GM18870 (cell line): ENCODE measurements at regions not wholly inside any gene's neighbourhood (a gene's known extent, or its start where the extent isn't known, plus 50 kb on each side); places are given as distances from the start of the nearest gene placed in this dataset.

Experiments used
- ATAC-seq: cut with Tn5 transposase; IDR thresholded peaks from one replicate; pipeline ENCODE4 v1.9.1; 2021; ENCODE audit warnings: moderate library complexity; ENCODE audit not compliant: unreplicated experiment

DNA sequence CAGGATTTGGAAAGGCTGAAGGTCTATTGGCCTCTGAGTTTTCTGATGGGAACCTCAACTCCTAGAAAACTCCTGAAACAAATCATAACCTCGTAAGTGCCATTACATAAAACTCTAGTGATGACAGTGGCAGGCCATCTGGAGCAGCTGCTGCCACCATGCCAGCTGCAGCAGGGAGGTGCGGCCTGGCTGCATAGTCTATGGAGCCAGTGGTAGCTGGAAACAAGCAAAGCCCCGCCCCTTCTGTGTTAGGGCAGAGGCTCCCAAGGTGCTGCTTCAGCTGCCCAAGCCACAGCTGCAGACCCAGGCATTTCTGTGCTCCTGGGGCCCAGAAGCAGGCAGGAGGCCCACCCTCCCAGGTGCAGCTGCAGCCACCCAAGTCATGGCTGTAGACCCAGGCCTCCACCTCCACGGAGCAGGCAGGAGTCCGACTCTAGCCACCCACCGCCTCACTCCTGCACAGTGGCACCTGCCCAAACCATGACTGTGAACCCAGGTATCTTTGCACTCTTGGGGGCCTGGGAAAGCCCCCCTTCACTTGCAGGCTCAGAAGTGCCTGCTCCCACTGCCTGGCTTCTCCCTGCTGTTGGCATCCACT is 254.1 kb upstream of the KCNJ16 start:
- ATAC-seq: no peak

DNA sequence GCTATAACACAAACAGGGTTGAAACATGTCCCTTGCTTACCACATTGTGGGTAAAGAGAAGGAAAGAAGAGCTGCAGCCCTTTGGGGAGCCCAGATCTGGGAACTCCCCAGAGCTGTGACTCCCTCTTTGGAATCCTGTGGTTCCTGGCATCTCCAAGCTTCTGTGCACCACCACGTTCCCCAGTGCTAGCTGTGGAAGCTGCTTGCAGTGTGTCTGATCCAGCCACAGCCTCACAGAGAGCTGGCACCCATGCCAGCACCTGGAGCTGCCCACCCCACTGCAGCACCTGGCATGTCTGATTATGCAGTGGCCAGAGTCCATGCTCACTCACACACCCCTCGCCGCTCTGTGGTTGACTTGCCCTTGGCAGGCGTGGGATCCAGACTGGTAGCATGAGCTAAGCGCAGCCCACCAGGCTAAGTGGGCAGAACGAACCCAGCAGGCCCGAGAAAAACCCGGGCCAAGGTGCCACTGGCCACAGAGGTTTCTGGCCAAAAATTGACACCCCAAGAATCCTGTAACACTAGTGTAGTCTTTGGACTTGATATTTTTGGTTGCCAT is 252.6 kb upstream of the KCNJ16 start:
- ATAC-seq: no peak

- ATAC-seq: no peak
Measured at GRCh38 chr17:69828087-69828486, 246.9 kb upstream of the KCNJ16 start.

GRCh38 chr17:69834494-69834893 is 240.5 kb upstream of the KCNJ16 start:
- no peak for ATAC-seq

- no peak for ATAC-seq
Measured at GRCh38 chr17:69851736-69852135, 223.3 kb upstream of the KCNJ16 start.

DNA sequence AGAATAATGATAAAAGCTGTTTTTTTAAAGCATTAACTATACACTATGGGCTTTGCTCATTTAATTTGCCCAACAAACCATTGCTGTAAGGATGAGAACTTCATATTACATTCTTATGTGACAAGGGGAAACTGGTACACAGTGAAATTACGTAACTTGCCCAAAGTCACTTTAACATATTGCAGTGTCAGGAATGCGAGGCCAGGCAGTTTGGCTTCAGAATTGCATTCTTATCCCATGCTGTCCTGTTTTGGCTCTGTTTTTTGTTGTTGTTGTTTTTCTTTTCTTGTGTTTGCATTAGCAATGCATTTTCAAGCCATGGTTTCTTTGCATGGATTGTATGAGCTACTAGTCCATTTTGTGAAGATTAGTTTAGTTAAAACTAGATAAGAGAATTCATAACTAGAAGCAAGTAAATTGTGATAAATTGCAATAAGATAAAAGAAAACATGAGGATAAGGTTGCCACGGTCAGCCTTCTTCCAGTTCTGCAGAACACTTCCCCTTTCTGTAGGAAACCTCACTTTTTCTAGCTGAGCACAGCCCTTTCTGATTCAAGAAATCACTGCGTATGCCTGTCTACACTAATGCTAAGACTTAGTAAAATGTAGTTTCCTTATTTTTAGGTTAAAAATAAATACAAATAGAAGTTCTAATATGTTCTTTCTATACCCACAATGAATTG is 221.3 kb upstream of the KCNJ16 start:
- no peak for ATAC-seq

DNA sequence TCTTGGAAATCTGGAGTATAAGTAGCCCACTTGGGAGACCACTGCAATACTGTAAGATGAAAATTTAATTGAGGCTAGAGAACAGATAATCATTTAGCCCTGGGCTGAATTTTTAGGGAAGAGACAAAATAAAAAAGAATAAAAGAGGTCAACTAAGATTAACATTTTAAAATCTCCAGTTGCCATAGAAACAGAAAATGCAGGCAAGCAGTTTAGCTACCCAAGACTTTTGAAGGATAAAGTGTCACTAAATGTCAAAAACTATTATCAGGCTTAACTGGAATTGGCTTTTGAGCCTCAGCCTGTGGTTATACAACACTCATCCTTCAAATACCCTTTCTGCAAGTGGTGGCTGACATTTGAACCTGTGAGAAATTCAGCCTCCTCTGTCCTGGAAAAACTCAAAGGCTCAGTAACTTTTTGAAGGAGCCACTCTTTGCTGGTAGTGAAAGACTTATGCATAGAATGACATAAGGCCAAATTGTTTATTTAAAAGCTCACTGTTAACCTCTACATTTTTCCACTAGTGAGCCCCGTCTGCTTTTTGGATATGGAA is 220.7 kb upstream of the KCNJ16 start:
- ATAC-seq: no peak

DNA sequence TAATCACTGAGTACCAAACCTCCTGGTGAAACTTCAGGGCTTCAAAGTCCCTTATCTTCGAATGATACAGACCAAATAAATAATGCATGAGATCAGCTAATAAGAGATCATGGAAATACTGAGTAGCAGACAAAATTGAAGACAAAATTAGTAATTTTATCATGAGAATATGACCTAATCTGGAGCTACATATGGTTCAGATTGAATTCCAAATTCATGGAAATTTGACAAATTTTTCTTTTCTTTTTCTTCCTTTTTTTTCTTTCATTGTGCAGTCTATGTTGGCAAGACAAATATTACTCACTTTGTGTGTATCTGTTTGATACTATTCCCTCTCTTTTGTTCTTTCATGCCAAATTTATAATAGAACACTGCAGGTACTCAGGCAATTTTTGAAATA is 218.1 kb upstream of the KCNJ16 start:
- no peak for ATAC-seq

DNA sequence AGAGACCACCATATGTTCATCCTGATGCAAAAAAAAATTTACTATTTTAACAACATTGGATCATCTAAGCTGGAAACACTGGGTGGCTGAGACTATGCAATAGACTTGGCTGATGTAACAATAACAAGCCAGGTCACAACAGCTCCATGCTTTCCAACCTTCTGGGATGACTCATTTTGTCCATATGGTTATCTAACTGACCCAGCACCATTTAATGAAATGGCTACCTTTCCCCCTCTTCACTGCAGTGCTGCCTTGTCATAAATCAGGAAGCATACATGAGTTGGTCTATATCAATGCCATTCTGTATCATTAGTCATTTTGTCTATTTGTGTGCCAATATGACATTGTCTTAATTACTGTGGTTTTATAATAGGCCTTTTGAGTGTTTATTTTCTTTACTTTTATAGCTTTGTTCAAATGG is 217.6 kb upstream of the KCNJ16 start:
- ATAC-seq: no peak

GRCh38 chr17:69858460-69858859 is 216.6 kb upstream of the KCNJ16 start:
- no peak for ATAC-seq

GRCh38 chr17:69860142-69860680 is 214.8 kb upstream of the KCNJ16 start:
- ATAC-seq: no peak

GRCh38 chr17:69864462-69864861 is 210.6 kb upstream of the KCNJ16 start:
- ATAC-seq: no peak

DNA sequence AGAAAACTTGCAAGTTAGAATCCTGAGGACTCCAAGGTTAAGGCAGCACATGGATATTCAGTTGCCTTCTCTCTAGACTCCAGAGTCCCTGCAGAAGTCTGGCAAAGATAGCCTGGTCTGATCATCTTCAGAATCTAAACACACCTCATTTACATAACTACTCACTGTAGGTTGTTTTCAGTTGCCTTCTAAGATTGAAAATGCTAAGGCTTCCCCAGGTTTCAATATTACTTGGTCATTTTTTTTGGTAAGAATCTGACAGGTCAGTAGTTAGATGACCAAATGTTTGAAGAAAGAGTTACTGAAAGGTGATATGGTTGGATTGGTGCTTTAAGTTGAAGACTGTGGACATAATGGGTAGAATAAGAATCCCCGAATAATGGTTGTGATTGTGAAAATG is 205.4 kb upstream of the KCNJ16 start:
- ATAC-seq: peak; percentile 96

GRCh38 chr17:69870091-69870530 is 204.9 kb upstream of the KCNJ16 start:
- ATAC-seq: peak; percentile 42

GRCh38 chr17:69870751-69871199 is 204.2 kb upstream of the KCNJ16 start:
- no peak for ATAC-seq

DNA sequence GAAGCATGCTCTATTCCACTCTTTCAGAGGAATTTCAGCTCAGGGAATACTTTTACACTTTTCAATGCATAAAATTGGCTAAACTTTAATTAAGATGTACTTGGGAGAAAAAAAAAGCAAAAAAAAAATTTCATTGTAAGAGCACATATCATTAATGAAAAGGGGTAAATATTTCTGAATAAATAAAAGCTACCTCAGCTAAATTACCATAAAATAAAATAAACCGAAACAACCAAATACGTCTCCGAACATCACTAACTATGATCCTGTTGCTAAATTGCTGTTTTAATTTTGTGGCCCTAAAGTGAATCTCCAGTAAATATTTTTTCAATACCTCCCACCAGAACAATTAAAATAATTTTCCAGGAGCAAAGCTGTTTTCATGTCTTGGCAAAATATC is 203.7 kb upstream of the KCNJ16 start:
- no peak for ATAC-seq

- no peak for ATAC-seq
Measured at GRCh38 chr17:69872675-69873262, 202.3 kb upstream of the KCNJ16 start.

GRCh38 chr17:69874175-69874670 is 200.8 kb upstream of the KCNJ16 start:
- no peak for ATAC-seq

DNA sequence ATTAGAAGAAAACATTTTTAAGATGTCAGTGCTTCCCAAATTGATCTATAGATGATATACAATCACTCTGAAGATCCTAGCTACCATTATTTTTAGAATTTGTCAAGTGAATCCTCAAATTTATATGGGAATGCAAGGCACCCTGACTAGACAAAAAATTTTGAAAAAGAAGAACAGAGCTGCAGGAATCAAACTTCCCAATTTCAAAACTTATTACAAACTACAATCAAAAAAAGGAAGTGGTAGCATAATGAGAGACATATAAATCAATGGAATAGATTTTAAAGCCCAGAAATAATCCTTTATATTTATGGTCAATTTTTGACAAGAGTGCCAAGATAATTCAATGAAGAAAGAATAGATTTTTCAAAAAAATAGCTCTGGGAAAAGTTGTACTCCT is 198.3 kb upstream of the KCNJ16 start:
- ATAC-seq: no peak

- ATAC-seq: no peak
Measured at GRCh38 chr17:69878661-69879060, 196.4 kb upstream of the KCNJ16 start.

DNA sequence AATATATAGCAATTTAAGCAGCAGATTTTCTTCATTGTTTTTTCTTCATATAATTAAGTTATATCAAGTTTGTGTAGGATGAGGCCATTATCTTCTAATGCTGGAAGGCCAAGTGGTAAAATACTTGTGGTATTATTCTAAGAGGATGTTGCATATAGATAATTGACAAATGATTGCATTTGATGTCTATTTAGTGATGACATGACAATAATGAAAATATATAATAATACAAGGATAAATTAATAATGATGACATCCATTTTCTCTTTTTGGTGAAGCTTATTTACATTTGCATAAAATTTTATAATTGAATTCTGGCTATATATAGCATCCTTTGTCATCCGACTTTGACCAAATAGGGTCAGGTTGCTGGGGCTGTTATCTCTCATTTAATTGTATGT is 195.4 kb upstream of the KCNJ16 start:
- no peak for ATAC-seq
